B cell (primary cell): ENCODE measurements at regions not wholly inside any gene's neighbourhood (a gene's known extent, or its start where the extent isn't known, plus 50 kb on each side); places are given as distances from the start of the nearest gene placed in this dataset.

Experiments
- ATAC-seq: fragments of 200-7000 bp; cut with Tn5 transposase; one replicate; pipeline ENCODE4 v1.10.0; 2021; ENCODE audit warnings: low read depth, mild to moderate bottlenecking, moderate number of reproducible peaks, moderate library complexity
- CTCF ChIA-PET: fragments of 350-600 bp; sonication (Branson Sonifier 250); formaldehyde crosslinking; loops from one replicate; lab custom pipeline; 2021; ENCODE audit warnings: antibody characterized with exemption, inconsistent platforms; lab: Charles Lee
- POLR2A ChIA-PET: fragments of 350-600 bp; sonication (Branson Sonifier 250); formaldehyde crosslinking; loops from one replicate; lab custom pipeline; 2021; ENCODE audit warnings: antibody characterized with exemption; lab: Charles Lee
- DNase-seq: peaks from one replicate; pipeline ENCODE4 v3.0.0; 2013
- H2AFZ ChIP-seq: 2 replicates; pipeline ENCODE4 v1.6.1; 2012; ENCODE audit warnings: mild to moderate bottlenecking, low read depth, low read length; ENCODE audit not compliant: insufficient read depth, poor library complexity, severe bottlenecking
- H3K27ac ChIP-seq, 2 donors: 1 replicate in 1 of 2; 2 replicates in 1 of 2; pipeline ENCODE4 v1.5.1; 2012 to 2013; ENCODE audit warnings: low read length in 2 of 2, mild to moderate bottlenecking in 2 of 2, moderate library complexity in 1 of 2
- H3K27me3 ChIP-seq, 4 experiments: fragments of 200-600 bp in 1 of 4; sonication (generic) in 1 of 4; replicated peaks in 1 of 4; 1 replicate in 2 of 4; 2 replicates in 2 of 4; pipeline versions ENCODE4 v1.6.1 to v1.7.0; 2013 to 2016; ENCODE audit warnings: low read length in 3 of 4, mild to moderate bottlenecking in 2 of 4, mixed read lengths in 1 of 4, moderate library complexity in 1 of 4; ENCODE audit not compliant: insufficient read depth in 4 of 4, control insufficient read depth in 3 of 4; ENCODE audit errors: control extremely low read depth in 1 of 4
- H3K36me3 ChIP-seq, 2 experiments: replicated peaks in 1 of 2; 1 replicate in 1 of 2; 2 replicates in 1 of 2; pipeline versions ENCODE4 v1.6.1 to v1.7.1; 2013; ENCODE audit warnings: low read length in 1 of 2; ENCODE audit not compliant: insufficient read depth in 2 of 2, control insufficient read depth in 1 of 2; ENCODE audit errors: control extremely low read depth in 1 of 2, extremely low read depth in 1 of 2
- H3K4me1 ChIP-seq, 2 donors: fragments of 200-600 bp in 1 of 2; sonication (generic) in 1 of 2; 1 replicate in 1 of 2; 2 replicates in 1 of 2; pipeline versions ENCODE4 v1.5.1 to v1.6.1; 2013 to 2017; ENCODE audit warnings: low read length in 2 of 2; ENCODE audit not compliant: control insufficient read depth in 2 of 2, insufficient read depth in 2 of 2
- H3K4me2 ChIP-seq: replicated peaks from 2 replicates; pipeline ENCODE3; 2012; ENCODE audit warnings: mild to moderate bottlenecking, low read depth, low read length; ENCODE audit not compliant: poor library complexity, severe bottlenecking
- H3K4me3 ChIP-seq, 5 experiments: fragments of 200-600 bp in 1 of 5; sonication (generic) in 1 of 5; 1 replicate in 3 of 5; 2 replicates in 2 of 5; pipeline versions ENCODE4 v1.5.1 to v1.7.0; 2011 to 2016; ENCODE audit warnings: low read length in 4 of 5, mild to moderate bottlenecking in 4 of 5, low read depth in 2 of 5, control low read depth in 1 of 5, moderate library complexity in 1 of 5; ENCODE audit not compliant: insufficient read depth in 1 of 5; ENCODE audit errors: control extremely low read depth in 1 of 5, extremely low read depth in 1 of 5
- H3K79me2 ChIP-seq: fragments of 200-600 bp; sonication (generic); one replicate; pipeline ENCODE4 v1.6.0; 2016; ENCODE audit warnings: low read length; ENCODE audit not compliant: control insufficient read depth, insufficient read depth
- H3K9ac ChIP-seq: fragments of 200-600 bp; sonication (generic); 2 replicates; pipeline ENCODE4 v1.6.1; 2017; ENCODE audit warnings: mild to moderate bottlenecking, low read length, moderate library complexity
- H3K9me3 ChIP-seq, 3 donors: one replicate each; pipeline versions ENCODE4 v1.6.1 to v1.7.1; 2013; ENCODE audit warnings: low read length in 2 of 3; ENCODE audit not compliant: control insufficient read depth in 2 of 3, insufficient read depth in 1 of 3; ENCODE audit errors: control extremely low read depth in 1 of 3
- H4K20me1 ChIP-seq: 2 replicates; pipeline ENCODE4 v1.6.0; 2012; ENCODE audit warnings: mild to moderate bottlenecking, low read length; ENCODE audit not compliant: insufficient read depth, control insufficient read depth, poor library complexity, severe bottlenecking
- H3K27ac Mint-ChIP-seq: one replicate; pipeline ENCODE4 v1.8.0; 2021; ENCODE audit warnings: mixed read lengths
- H3K27me3 Mint-ChIP-seq: one replicate; pipeline ENCODE4 v1.8.0; 2021; ENCODE audit warnings: mixed read lengths
- H3K4me1 Mint-ChIP-seq: one replicate; pipeline ENCODE4 v1.8.0; 2021; ENCODE audit warnings: mixed read lengths
- H3K4me3 Mint-ChIP-seq: one replicate; pipeline ENCODE4 v1.8.0; 2021; ENCODE audit warnings: mixed read lengths
- H3K9me3 Mint-ChIP-seq: one replicate; pipeline ENCODE4 v1.8.0; 2022; ENCODE audit warnings: mixed read lengths; ENCODE audit not compliant: insufficient read depth
- EZH2 ChIP-seq: IDR thresholded peaks from 2 replicates; pipeline ENCODE4 v1.6.1; 2012; ENCODE audit warnings: borderline replicate concordance, low read depth, mild to moderate bottlenecking, moderate library complexity, low read length; ENCODE audit not compliant: insufficient read depth, poor library complexity, severe bottlenecking
- WGBS: methylation state at CpG from one replicate; pipeline ENCODE4 v1.1.5; 2013; ENCODE audit warnings: missing lambda C conversion rate; ENCODE audit not compliant: insufficient coverage; 5-methylcytosine and 5-hydroxymethylcytosine counted together
- intact Hi-C: fragments of 100-400 bp; cut with micrococcal nuclease; formaldehyde crosslinking; loops from one replicate; pipeline ENCODE4 v1.10.0; 2022
- TF ChIP-seq, protein P1 (sequence below): fragments of 200-600 bp; IDR thresholded peaks from one replicate; pipeline ENCODE4 v1.8.0; 2022; ENCODE audit warnings: antibody characterized with exemption, mild to moderate bottlenecking

DNA sequence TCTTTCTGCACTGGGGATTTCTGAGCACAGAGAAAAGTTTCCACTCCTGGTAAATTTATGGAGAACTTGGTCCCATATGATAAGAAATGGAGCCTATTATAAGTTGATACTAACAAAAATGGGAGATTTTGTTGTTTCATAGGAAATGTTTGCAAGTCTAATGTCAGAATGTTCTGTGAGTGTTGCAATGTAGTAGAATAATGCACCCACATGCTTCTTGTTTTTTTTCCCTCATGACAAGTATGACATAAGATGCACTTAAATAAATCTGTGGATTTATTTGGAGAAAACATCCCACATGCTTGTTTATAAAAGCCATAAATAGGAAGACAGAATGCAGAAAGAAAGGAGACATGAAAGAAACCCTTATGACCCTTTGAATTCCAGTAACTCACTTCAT is 50.8 kb upstream of the KCNJ6 start:
- no peaks in the 10 kb centered on the region for H3K9me3 Mint-ChIP-seq
- no peaks in the 10 kb centered on the region for H3K4me1 ChIP-seq
- POLR2A ChIA-PET, result no interaction called here

DNA sequence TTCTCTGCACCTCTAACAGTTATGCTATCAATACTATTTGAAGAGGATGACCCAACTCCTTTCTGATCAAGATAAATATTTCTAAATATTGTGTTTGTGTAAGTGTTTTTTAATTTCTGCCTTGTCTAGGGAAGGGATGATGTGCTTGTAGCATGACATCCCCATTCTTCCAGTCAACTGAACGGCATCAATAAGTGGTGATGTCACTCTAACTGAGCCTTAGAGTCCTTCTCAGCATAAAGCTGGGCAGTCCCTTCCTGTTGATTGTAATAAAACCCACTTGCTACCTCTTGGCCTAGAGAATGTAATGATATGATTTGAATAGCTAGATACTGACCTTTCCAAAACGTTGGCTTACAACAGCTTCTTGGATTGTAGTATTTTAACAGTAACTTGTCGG is 52.5 kb upstream of the KCNJ6 start:
- H3K4me1 ChIP-seq, result no peaks in the 10 kb centered on the region
- 100% methylated on average over 1 of the region's 3 CpGs for WGBS
- intact Hi-C loops, result no loop called here
- ChIA-PET POLR2A (no interaction called here), CTCF (no interaction called here)
- no peak overlapping the region for H3K9ac ChIP-seq
- H4K20me1 ChIP-seq, result no peaks in the 10 kb centered on the region
- no peaks in the 10 kb centered on the region for H3K9me3 ChIP-seq
- H3K36me3 ChIP-seq, result no peaks in the 10 kb centered on the region
- DNase-seq, result no peak
- H3K27ac Mint-ChIP-seq, result no peak overlapping the region
- no peak overlapping the region for H3K4me2 ChIP-seq
- no peak overlapping the region for H3K4me3 Mint-ChIP-seq
- H3K27ac ChIP-seq, result no peak overlapping the region
- H3K27me3 Mint-ChIP-seq, result no peaks in the 10 kb centered on the region
- no peak for ATAC-seq
- peaks cover 0 to 1% (median 0%) of the 10 kb centered on the region in 4 experiments for H3K27me3 ChIP-seq
- H3K9me3 Mint-ChIP-seq, result no peaks in the 10 kb centered on the region
- H3K79me2 ChIP-seq, result no peaks in the 10 kb centered on the region
- no peak overlapping the region for H2AFZ ChIP-seq
- H3K4me1 Mint-ChIP-seq, result no peaks in the 10 kb centered on the region
- TF ChIP-seq, protein P1, sequence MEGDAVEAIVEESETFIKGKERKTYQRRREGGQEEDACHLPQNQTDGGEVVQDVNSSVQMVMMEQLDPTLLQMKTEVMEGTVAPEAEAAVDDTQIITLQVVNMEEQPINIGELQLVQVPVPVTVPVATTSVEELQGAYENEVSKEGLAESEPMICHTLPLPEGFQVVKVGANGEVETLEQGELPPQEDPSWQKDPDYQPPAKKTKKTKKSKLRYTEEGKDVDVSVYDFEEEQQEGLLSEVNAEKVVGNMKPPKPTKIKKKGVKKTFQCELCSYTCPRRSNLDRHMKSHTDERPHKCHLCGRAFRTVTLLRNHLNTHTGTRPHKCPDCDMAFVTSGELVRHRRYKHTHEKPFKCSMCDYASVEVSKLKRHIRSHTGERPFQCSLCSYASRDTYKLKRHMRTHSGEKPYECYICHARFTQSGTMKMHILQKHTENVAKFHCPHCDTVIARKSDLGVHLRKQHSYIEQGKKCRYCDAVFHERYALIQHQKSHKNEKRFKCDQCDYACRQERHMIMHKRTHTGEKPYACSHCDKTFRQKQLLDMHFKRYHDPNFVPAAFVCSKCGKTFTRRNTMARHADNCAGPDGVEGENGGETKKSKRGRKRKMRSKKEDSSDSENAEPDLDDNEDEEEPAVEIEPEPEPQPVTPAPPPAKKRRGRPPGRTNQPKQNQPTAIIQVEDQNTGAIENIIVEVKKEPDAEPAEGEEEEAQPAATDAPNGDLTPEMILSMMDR, result no peak
- TF ChIP-seq EZH2, result no peak
- H3K4me3 ChIP-seq, result no peak overlapping the region

More for the DNA sequence above, 50.8 kb upstream of the KCNJ6 start:
- Histone ChIP-seq H3K79me2 (no peaks in the 10 kb centered on the region), H4K20me1 (no peaks in the 10 kb centered on the region), H3K36me3 (no peaks in the 10 kb centered on the region), H2AFZ (no peak overlapping the region), H3K9ac (no peak overlapping the region), H3K4me2 (no peak overlapping the region), H3K4me3 (no peak overlapping the region), H3K9me3 (no peaks in the 10 kb centered on the region), H3K27me3 (no peaks in the 10 kb centered on the region), H3K27ac (no peak overlapping the region)
- Mint-ChIP-seq H3K27ac (no peak overlapping the region), H3K4me3 (no peak overlapping the region), H3K27me3 (no peaks in the 10 kb centered on the region), H3K4me1 (no peaks in the 10 kb centered on the region)
- DNase-seq (no peak), ATAC-seq (no peak)
- intact Hi-C loops, result no loop called here
- CTCF ChIA-PET, result no interaction called here
- no peak for TF ChIP-seq EZH2
- TF ChIP-seq, protein P1, result no peak
